Heart left ventricle (tissue), 13 donors: ENCODE measurements at regions not wholly inside any gene's neighbourhood (a gene's known extent, or its start where the extent isn't known, plus 50 kb on each side); places are given as distances from the start of the nearest gene placed in this dataset.

Source experiments
- POLR2A ChIP-seq, 2 donors: fragments of 450-650 bp; IDR thresholded peaks; one replicate each; pipeline ENCODE4 v1.6.1; 2017; ENCODE audit warnings: antibody characterized with exemption in 2 of 2, mild to moderate bottlenecking in 2 of 2, moderate library complexity in 2 of 2
- TF ChIP-seq, protein P1 (sequence below), 12 donors: fragments of 200-600 bp; sonication (generic) in 4 of 12; IDR thresholded peaks; one replicate each; pipeline versions ENCODE4 v1.5.0 to v1.8.0; 2018 to 2022; ENCODE audit warnings: antibody characterized with exemption in 12 of 12, mild to moderate bottlenecking in 5 of 12
- donor health status: ischemic (EF 13 %, LVEDD 7.1; RV severe dilation, severe dysfunction).
- donor health status: DM: no; HTN: yes; CAD: no.
- donor health status: DM: no; HTN: no; CAD: no.
- donor health status: ischemic (EF 25% LVEDD 6.9; RV normal size, moderate dysfunction).
- donor health status: ischemic (EF 25% LVEDD 5.7; RV mildly dilated, moderate dysfunction).
- donor health status: ischemic (EF 35%, LVEDD 5.7; RV mildly dilated, moderate dysfunction).
- donor health status: nonischemic (EF 11% LVEDD 7.7; RV severe dilation, severe dysfunction).
- donor health status: DM: yes; HTN: yes; CAD: no.
- donor health status: PGD.
- donor health status: ischemic (EF 29% LVEDD 5.4; RV normal size, mild dysfunction).
- donor health status: nonischemic (EF 23%, LVEDD 6.1; RV moderate dilation, normal function).

DNA sequence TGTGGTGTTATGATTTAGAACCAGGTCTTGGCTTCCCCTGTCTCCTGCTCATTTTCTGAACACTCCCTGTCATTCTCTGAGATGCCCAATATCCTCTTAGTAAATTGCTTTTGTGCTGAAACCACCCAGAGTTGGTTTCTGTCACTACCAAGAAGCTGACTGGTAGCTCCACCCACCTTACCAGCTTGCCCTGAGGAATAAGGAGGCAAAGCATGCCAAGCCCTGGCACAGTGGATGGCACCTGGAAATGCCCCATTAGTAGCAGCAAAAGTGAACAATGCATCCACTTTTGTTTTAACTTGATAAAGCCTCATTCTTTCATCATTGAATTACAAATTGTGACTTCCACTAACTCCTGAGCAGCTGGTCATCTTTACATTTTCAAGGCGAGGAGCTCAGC lies 157.7 kb downstream of the CDC5L start:
- TF ChIP-seq, protein P1, sequence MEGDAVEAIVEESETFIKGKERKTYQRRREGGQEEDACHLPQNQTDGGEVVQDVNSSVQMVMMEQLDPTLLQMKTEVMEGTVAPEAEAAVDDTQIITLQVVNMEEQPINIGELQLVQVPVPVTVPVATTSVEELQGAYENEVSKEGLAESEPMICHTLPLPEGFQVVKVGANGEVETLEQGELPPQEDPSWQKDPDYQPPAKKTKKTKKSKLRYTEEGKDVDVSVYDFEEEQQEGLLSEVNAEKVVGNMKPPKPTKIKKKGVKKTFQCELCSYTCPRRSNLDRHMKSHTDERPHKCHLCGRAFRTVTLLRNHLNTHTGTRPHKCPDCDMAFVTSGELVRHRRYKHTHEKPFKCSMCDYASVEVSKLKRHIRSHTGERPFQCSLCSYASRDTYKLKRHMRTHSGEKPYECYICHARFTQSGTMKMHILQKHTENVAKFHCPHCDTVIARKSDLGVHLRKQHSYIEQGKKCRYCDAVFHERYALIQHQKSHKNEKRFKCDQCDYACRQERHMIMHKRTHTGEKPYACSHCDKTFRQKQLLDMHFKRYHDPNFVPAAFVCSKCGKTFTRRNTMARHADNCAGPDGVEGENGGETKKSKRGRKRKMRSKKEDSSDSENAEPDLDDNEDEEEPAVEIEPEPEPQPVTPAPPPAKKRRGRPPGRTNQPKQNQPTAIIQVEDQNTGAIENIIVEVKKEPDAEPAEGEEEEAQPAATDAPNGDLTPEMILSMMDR (IDR thresholded peaks at IDR 0.05): no peak
- TF ChIP-seq POLR2A (IDR thresholded peaks at IDR 0.05): no peak
